Lower leg skin (tissue), 3 donors: ENCODE measurements at regions not wholly inside any gene's neighbourhood (a gene's known extent, or its start where the extent isn't known, plus 50 kb on each side); places are given as distances from the start of the nearest gene placed in this dataset.

Experiments used
- CTCF ChIP-seq, 3 donors: fragments of 450-650 bp; IDR thresholded peaks; one replicate each; pipeline ENCODE4 v1.5.1; 2016; ENCODE audit warnings: antibody characterized with exemption in 3 of 3, mild to moderate bottlenecking in 3 of 3, moderate library complexity in 2 of 3
- POLR2A ChIP-seq, 2 donors: fragments of 450-650 bp; IDR thresholded peaks; one replicate each; pipeline ENCODE4 v1.6.1; 2016 to 2017; ENCODE audit warnings: antibody characterized with exemption in 2 of 2, mild to moderate bottlenecking in 1 of 2, moderate library complexity in 1 of 2

- TF ChIP-seq CTCF (IDR thresholded peaks at IDR 0.05) = no peak
- TF ChIP-seq POLR2A (IDR thresholded peaks at IDR 0.05) = no peak
These were observed 169.9 kb downstream of the KIF18A start for GRCh38 chr11:27938011-27938410.
